ENCODE measurements at regions not wholly inside any gene's neighbourhood (a gene's known extent, or its start where the extent isn't known, plus 50 kb on each side); places are given as distances from the start of the nearest gene placed in this dataset.

DNA sequence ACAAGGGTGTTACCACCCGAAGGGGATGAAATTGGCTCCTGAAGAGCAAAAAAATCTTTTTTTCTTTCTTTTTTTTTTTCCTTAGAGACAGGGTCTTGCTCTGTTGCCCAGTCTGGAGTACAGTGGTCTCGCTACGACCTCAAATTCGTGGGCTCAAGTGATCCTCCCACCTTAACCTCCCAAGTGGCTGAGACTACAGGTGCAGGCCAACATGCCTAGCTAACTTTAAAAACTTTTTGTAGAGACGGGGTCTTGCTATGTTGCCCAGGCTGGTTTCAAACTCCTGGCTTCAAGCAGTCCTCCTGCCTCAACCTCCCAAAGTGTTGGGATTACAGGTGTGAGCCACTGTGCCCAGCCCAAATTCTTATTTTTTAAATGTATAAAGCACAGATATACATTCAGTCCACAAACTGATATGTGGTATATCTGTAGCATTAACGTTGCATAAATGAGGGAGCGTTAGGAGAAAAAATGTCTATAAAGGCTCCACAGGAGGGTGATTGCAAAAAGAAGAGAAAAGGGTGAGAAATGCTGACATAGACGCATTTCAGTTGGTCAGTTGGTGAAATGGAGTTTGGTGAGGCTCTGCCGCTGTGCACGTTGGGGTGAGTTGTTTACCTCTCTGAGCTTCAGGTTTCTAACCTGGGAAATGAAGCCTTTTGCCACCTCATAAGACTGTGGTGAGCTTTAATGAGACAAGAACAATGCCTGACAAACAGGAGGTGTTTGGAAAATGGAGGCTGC, 100.7 kb upstream of the PODXL start:
- DNase-seq (ENCODE audit: low spot score): no peak
- intact Hi-C loops (cut with micrococcal nuclease; ENCODE audit: unreplicated experiment): loop anchor here (10.0 kb wide), 1 partner anchor 752 kb away; no protein-coding TSS in a partner anchor
- Histone ChIP-seq H3K27me3 (replicated peaks; ENCODE audit: insufficient read depth, low read depth, low read length, poor library complexity) (no peaks in the 10 kb centered on the region), H3K9me3 (ENCODE audit: low read depth, low read length, poor library complexity, severe bottlenecking) (no peaks in the 10 kb centered on the region), H3K4me3 (ENCODE audit: low read depth, low read length, poor library complexity, severe bottlenecking) (no peak overlapping the region), H3K27ac (ENCODE audit: low read depth, low read length, poor library complexity, severe bottlenecking) (no peak overlapping the region), H3K36me3 (ENCODE audit: insufficient read depth, low read length, poor library complexity, severe bottlenecking) (no peaks in the 10 kb centered on the region), H3K4me1 (ENCODE audit: insufficient read depth, low read length, poor library complexity, severe bottlenecking) (no peaks in the 10 kb centered on the region)
- POLR2A ChIA-PET (ENCODE audit: low non-redundant PET): no interaction called here
- CTCF ChIA-PET: no interaction called here
- BruUV-seq (replicated peaks): no TSS peak
- TF ChIP-seq EZH2 (IDR thresholded peaks at IDR 0.05; ENCODE audit: borderline replicate concordance, low read depth, low read length, poor library complexity, severe bottlenecking): no peak
- TF ChIP-seq, protein P1, sequence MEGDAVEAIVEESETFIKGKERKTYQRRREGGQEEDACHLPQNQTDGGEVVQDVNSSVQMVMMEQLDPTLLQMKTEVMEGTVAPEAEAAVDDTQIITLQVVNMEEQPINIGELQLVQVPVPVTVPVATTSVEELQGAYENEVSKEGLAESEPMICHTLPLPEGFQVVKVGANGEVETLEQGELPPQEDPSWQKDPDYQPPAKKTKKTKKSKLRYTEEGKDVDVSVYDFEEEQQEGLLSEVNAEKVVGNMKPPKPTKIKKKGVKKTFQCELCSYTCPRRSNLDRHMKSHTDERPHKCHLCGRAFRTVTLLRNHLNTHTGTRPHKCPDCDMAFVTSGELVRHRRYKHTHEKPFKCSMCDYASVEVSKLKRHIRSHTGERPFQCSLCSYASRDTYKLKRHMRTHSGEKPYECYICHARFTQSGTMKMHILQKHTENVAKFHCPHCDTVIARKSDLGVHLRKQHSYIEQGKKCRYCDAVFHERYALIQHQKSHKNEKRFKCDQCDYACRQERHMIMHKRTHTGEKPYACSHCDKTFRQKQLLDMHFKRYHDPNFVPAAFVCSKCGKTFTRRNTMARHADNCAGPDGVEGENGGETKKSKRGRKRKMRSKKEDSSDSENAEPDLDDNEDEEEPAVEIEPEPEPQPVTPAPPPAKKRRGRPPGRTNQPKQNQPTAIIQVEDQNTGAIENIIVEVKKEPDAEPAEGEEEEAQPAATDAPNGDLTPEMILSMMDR (conservative IDR thresholded peaks at IDR 0.05; ENCODE audit: low read depth, low read length): no peak

DNA sequence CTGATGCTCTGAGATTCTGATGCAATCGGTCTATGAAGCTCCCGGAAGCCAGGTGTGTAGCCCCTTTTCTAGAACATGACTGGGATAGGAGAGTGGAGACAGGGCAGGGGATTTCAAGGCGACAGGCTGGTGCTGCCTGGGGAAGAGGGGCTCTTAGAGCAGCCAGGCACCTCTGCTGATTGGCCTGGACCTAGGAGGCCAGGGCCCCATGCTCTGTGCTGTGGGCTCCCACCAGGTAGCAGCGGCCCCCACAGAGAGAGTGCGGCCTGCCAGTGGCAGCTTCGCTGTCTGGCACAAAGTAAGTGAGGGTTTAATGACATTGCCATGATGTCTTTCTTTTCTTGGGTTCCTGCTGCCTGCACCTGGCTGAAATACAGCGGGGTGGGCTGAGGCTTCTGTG, 99.4 kb upstream of the PODXL start:
- H3K36me3 ChIP-seq (ENCODE audit: insufficient read depth, low read length, poor library complexity, severe bottlenecking): no peaks in the 10 kb centered on the region
- intact Hi-C loops (cut with micrococcal nuclease; ENCODE audit: unreplicated experiment): loop anchor here (10.0 kb wide), 1 partner anchor 751 kb away; no protein-coding TSS in a partner anchor
- H3K4me3 ChIP-seq (ENCODE audit: low read depth, low read length, poor library complexity, severe bottlenecking): no peak overlapping the region
- H3K4me1 ChIP-seq (ENCODE audit: insufficient read depth, low read length, poor library complexity, severe bottlenecking): no peaks in the 10 kb centered on the region
- ChIA-PET CTCF (interaction anchor here (0.6 kb wide), 1 partner anchor 83 kb away, joined by 5 read pairs; no protein-coding TSS in a partner anchor), POLR2A (ENCODE audit: low non-redundant PET) (no interaction called here)
- no peaks in the 10 kb centered on the region for H3K9me3 ChIP-seq (ENCODE audit: low read depth, low read length, poor library complexity, severe bottlenecking)
- H3K27me3 ChIP-seq (replicated peaks; ENCODE audit: insufficient read depth, low read depth, low read length, poor library complexity): no peaks in the 10 kb centered on the region
- H3K27ac ChIP-seq (ENCODE audit: low read depth, low read length, poor library complexity, severe bottlenecking): no peak overlapping the region
- no peak for DNase-seq (ENCODE audit: low spot score)
- no peak for TF ChIP-seq EZH2 (IDR thresholded peaks at IDR 0.05; ENCODE audit: borderline replicate concordance, low read depth, low read length, poor library complexity, severe bottlenecking)
- BruUV-seq (replicated peaks): no TSS peak

DNA sequence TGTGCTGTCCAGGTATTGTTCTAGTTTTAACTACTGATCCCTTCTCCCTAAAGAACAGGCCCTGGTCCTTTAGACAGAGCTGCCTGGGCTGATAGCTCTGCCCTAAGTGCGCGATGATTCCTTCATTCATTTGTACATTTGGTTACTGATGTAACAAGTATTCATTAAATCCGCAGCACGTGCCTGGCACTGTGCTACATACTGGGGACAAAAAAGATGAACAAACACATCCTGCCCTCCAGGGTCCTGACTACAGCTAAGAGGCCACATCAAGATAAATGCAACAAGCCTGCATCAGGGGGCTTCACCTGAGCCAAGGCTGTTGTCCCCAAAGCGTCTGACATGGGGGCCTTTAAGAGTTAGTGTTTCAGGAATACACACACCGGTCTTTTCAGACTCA, 99.0 kb upstream of the PODXL start:
- ChIA-PET CTCF (no interaction called here), POLR2A (ENCODE audit: low non-redundant PET) (no interaction called here)
- no peak overlapping the region for H3K4me3 ChIP-seq (ENCODE audit: low read depth, low read length, poor library complexity, severe bottlenecking)
- no peak for TF ChIP-seq EZH2 (IDR thresholded peaks at IDR 0.05; ENCODE audit: borderline replicate concordance, low read depth, low read length, poor library complexity, severe bottlenecking)
- TF ChIP-seq, protein P1 (conservative IDR thresholded peaks at IDR 0.05; ENCODE audit: low read depth, low read length): no peak
- no peaks in the 10 kb centered on the region for H3K36me3 ChIP-seq (ENCODE audit: insufficient read depth, low read length, poor library complexity, severe bottlenecking)
- DNase-seq (ENCODE audit: low spot score): no peak
- intact Hi-C loops (cut with micrococcal nuclease; ENCODE audit: unreplicated experiment): loop anchor here (10.0 kb wide), 1 partner anchor 751 kb away; no protein-coding TSS in a partner anchor
- no peaks in the 10 kb centered on the region for H3K9me3 ChIP-seq (ENCODE audit: low read depth, low read length, poor library complexity, severe bottlenecking)
- H3K4me1 ChIP-seq (ENCODE audit: insufficient read depth, low read length, poor library complexity, severe bottlenecking): no peaks in the 10 kb centered on the region
- H3K27me3 ChIP-seq (replicated peaks; ENCODE audit: insufficient read depth, low read depth, low read length, poor library complexity): no peaks in the 10 kb centered on the region
- H3K27ac ChIP-seq (ENCODE audit: low read depth, low read length, poor library complexity, severe bottlenecking): no peak overlapping the region
- no TSS peak for BruUV-seq (replicated peaks)

Measured in A673 (cell line).